SK-MEL-5 (cell line): ENCODE measurements at regions not wholly inside any gene's neighbourhood (a gene's known extent, or its start where the extent isn't known, plus 50 kb on each side); places are given as distances from the start of the nearest gene placed in this dataset.

Experiments
- DNase-seq: peaks from one replicate; pipeline ENCODE4 v3.0.0-alpha.2; 2016; ENCODE audit warnings: low read depth, low spot score
- in situ Hi-C: cut with HindIII; loops from 2 replicates; pipeline ENCODE4 v1.10.0; 2016; ENCODE audit warnings: low sequenced_read_pairs, high pct_unique_total_duplicates, low pct_unique_long_range_greater_than_20kb

DNA sequence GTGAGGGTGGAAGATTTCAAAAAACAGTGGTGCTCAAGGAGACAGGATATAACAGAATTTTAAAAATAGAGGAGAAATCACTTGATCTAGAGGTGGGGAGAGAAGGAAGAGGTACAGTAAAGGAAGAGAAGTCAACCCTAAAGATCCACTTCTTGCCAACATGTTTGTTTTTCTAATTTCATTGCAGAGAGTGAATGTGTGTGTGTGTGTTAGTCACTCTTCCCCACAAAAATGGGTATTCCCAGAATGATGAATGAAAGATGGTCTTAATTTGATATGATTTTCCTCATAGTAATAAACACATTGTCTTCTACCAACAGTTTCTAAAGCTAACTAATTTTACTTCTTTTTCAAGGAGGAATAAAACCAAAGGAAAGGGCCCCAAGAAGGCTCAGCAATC, 74.2 kb upstream of the NGF start:
- DNase-seq = no peak
- in situ Hi-C loops = no loop called here

- in situ Hi-C loops = no loop called here
- DNase-seq = no peak
Observed at GRCh38 chr1:115411371-115412063, 73.5 kb upstream of the NGF start.

GRCh38 chr1:115409094-115410015, 71.3 kb upstream of the NGF start:
- DNase-seq = no peak
- in situ Hi-C loops = no loop called here

DNA sequence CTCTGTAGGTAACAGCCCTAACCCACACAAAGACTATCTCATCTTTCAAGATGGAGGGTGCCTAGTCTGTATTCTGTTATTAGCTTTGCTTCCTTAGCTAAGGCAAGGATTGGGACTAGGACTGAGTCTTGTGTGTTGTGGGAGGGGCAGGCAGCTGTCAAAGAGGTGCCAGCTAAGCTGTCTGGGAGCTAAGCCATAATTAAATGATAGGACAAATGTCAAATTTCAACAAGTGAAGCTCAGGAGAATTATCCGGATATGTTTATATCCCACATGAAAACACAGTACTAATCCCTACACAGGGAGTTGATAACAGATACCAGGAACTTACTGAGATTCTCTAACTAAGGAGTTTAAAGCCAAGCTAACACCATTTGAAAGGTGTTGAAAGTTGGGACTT, 70.5 kb upstream of the NGF start:
- no peak for DNase-seq
- in situ Hi-C loops = no loop called here

DNA sequence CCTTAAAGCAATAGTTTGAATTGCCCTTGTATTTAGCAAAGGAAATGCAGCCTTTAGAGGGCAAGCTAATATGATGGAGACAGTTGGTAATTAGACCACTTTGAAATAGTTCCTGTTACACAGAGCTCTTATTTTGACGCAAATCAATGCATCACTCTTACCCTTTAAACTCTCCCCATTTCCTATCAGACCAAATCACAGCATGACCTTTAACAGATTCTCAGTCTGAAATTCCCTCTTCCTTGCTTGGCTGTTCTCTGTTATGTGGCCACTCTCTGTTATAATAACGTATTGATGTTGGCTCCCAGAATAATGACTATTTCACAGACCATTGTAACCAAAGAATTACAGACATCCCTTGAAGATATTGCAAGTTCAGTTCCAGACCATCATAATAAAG, 66.9 kb upstream of the NGF start:
- in situ Hi-C loops = no loop called here
- DNase-seq = peak; percentile 64

GRCh38 chr1:115402753-115403184, 64.7 kb upstream of the NGF start:
- DNase-seq = no peak

GRCh38 chr1:115401676-115402075, 63.6 kb upstream of the NGF start:
- DNase-seq = no peak
- in situ Hi-C loops = no loop called here

More at GRCh38 chr1:115402753-115403184, 64.7 kb upstream of the NGF start:
- in situ Hi-C loops = no loop called here

DNA sequence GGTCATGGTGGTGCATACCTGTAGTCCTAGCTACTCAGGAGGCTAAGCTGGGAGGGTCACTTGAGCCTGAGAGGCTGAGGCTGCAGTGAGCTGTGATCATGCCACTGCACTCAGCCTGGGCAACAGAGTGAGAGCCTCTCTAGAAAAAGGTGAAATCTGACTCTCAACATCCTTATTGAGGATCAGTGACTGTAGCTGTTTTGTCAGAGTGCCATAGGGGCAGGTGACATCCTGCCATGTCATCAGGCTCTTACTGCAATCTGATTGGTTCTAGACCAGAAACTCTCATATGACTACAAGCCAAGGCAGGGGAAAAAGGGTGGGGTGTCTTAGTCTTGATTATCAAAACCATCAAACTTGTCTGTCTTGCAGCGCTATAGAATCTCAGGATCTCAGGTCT, 62.8 kb upstream of the NGF start:
- DNase-seq = no peak
- in situ Hi-C loops = no loop called here

DNA sequence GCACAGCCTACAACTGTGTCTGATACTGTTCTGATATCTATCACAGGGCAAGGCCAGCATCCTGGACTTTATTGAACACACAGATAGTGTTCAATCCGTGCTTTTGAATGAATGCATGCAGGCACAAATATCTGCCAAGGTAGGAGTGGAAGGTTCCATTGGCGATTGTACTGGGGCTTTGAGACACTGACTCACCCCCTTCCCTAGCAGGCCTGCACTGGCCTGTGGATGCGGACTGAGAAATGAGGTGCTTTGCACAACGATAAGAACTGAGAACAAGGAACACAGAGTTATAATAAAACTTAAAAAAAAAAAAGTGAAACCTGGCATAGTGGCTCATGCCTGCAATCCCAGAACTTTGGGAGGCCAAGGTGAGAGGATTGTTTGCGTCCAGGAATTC, 62.4 kb upstream of the NGF start:
- in situ Hi-C loops = no loop called here

GRCh38 chr1:115398745-115399144, 60.7 kb upstream of the NGF start:
- in situ Hi-C loops = no loop called here
- DNase-seq = no peak

More for the DNA sequence above, 62.4 kb upstream of the NGF start:
- DNase-seq = no peak
